Kidney tubule cell (primary cell): ENCODE measurements at regions not wholly inside any gene's neighbourhood (a gene's known extent, or its start where the extent isn't known, plus 50 kb on each side); places are given as distances from the start of the nearest gene placed in this dataset.

ENCODE experiments used
- DNase-seq: peaks from one replicate; pipeline ENCODE4 v3.0.0-alpha.2; 2018; ENCODE audit warnings: low spot score

GRCh38 chr9:90948156-90948555 lies 146.5 kb downstream of the SYK start:
- no peak for DNase-seq

- DNase-seq = no peak
Observed at GRCh38 chr9:90950600-90950999, 149.0 kb downstream of the SYK start.

GRCh38 chr9:90953200-90953599 lies 151.6 kb downstream of the SYK start:
- DNase-seq = no peak

GRCh38 chr9:90953805-90954204 lies 152.2 kb downstream of the SYK start:
- DNase-seq = no peak

GRCh38 chr9:90956026-90956810 lies 154.6 kb downstream of the SYK start:
- peak; percentile 37 for DNase-seq

GRCh38 chr9:90958328-90958727 lies 156.7 kb downstream of the SYK start:
- DNase-seq = no peak

- no peak for DNase-seq
Observed at GRCh38 chr9:90960941-90961340, 159.3 kb downstream of the SYK start.

- peak; percentile 34 for DNase-seq
Observed at GRCh38 chr9:90961375-90961774, 159.8 kb downstream of the SYK start.

GRCh38 chr9:90964101-90965020 lies 162.7 kb downstream of the SYK start:
- DNase-seq = peak; percentile 70

- peak; percentile 72 for DNase-seq
Observed at GRCh38 chr9:90965226-90966030, 163.8 kb downstream of the SYK start.

- no peak for DNase-seq
Observed at GRCh38 chr9:90966031-90966290, 164.3 kb downstream of the SYK start.

- DNase-seq = no peak
Observed at GRCh38 chr9:90966480-90967144, 165.0 kb downstream of the SYK start.

GRCh38 chr9:90967145-90967538 lies 165.5 kb downstream of the SYK start:
- DNase-seq = no peak

- no peak for DNase-seq
Observed at GRCh38 chr9:90969021-90969675, 167.5 kb downstream of the SYK start.

GRCh38 chr9:90970608-90971007 lies 169.0 kb downstream of the SYK start:
- DNase-seq = peak; percentile 23

GRCh38 chr9:90972057-90972456 lies 170.4 kb downstream of the SYK start:
- no peak for DNase-seq

- DNase-seq = no peak
Observed at GRCh38 chr9:90974016-90974415, 172.4 kb downstream of the SYK start.

GRCh38 chr9:90974643-90975245 lies 173.1 kb downstream of the SYK start:
- no peak for DNase-seq

- DNase-seq = no peak
Observed at GRCh38 chr9:90975781-90976538, 174.3 kb downstream of the SYK start.

- peak; percentile 67 for DNase-seq
Observed at GRCh38 chr9:90979138-90979551, 177.5 kb downstream of the SYK start.
